Body of pancreas (tissue), 4 donors: ENCODE measurements at regions not wholly inside any gene's neighbourhood (a gene's known extent, or its start where the extent isn't known, plus 50 kb on each side); places are given as distances from the start of the nearest gene placed in this dataset.

Experiments used
- ATAC-seq: fragments of 150-250 bp; one replicate; pipeline ENCODE4 v1.9.1; 2016
- DNase-seq, 4 donors: peaks; one replicate each; pipeline ENCODE4 v3.0.0-alpha.2; 2019
- H3K27ac ChIP-seq, 4 donors: fragments of 200-600 bp; sonication (generic); 1 replicate in 3 of 4; 2 replicates in 1 of 4; pipeline versions ENCODE4 v1.5.1 to v1.6.1; 2016 to 2019; ENCODE audit warnings: mild to moderate bottlenecking in 1 of 4, mixed read lengths in 1 of 4, moderate library complexity in 1 of 4
- H3K27me3 ChIP-seq, 2 donors: fragments of 200-600 bp; sonication (generic); one replicate each; pipeline ENCODE4 v1.6.0; 2016; ENCODE audit warnings: mild to moderate bottlenecking in 1 of 2
- H3K36me3 ChIP-seq, 2 donors: fragments of 200-600 bp; sonication (generic); replicated peaks in 1 of 2; 2 replicates each; pipeline ENCODE4 v1.5.1; 2016; ENCODE audit warnings: low read depth in 2 of 2; ENCODE audit not compliant: insufficient read depth in 1 of 2
- H3K4me1 ChIP-seq: fragments of 200-600 bp; sonication (generic); one replicate; pipeline ENCODE4 v1.6.0; 2016
- H3K4me3 ChIP-seq, 2 donors: fragments of 200-600 bp; sonication (generic); 1 replicate in 1 of 2; 2 replicates in 1 of 2; pipeline ENCODE4 v1.5.1; 2016 to 2019
- H3K9me3 ChIP-seq, 3 donors: fragments of 200-600 bp; sonication (generic); 1 replicate in 2 of 3; 2 replicates in 1 of 3; pipeline ENCODE4 v1.5.1; 2016
- CTCF ChIP-seq, 7 experiments: fragments of 450-650 bp in 4 of 7; fragments of 200-600 bp in 3 of 7; sonication (generic) in 3 of 7; IDR thresholded peaks; one replicate each; pipeline ENCODE4 v1.5.1; 2016 to 2019; ENCODE audit warnings: antibody characterized with exemption in 7 of 7
- POLR2A ChIP-seq, 3 donors: fragments of 450-650 bp; IDR thresholded peaks; one replicate each; pipeline ENCODE4 v1.6.1; 2016; ENCODE audit warnings: antibody characterized with exemption in 3 of 3, mild to moderate bottlenecking in 2 of 3
- WGBS, 2 donors: methylation state at CpG; one replicate each; pipeline ENCODE4 v1.1.5; 2017; 5-methylcytosine and 5-hydroxymethylcytosine counted together
- intact Hi-C: fragments of 100-400 bp; cut with DNase I; formaldehyde crosslinking; loops from one replicate; pipeline ENCODE4 v1.15.1; 2023

DNA sequence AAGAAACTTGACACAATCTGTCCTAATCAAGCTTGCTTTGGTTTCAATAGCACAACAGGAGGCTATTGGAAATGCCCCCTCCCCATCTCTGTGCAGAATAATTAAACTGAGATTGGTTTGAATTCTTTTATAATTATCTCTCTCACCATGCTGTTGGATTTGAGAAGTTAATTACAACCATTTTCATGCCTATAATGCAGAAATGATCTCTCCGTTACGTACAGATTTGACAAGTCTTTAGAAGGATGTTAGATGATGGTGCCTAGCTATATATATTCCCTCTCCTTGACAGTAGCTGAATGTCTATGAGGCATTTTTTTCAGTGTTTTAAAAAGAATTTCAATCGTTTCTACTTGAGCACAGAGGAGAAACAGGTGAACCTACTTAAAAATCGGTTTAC, 488.4 kb upstream of the TECRL start:
- TF ChIP-seq POLR2A (IDR thresholded peaks at IDR 0.05) (no peak), CTCF (IDR thresholded peaks at IDR 0.05) (no peak)
- Histone ChIP-seq H3K4me1 (peaks cover 2% of the 10 kb centered on the region), H3K9me3 (no peaks in the 10 kb centered on the region), H3K27me3 (no peaks in the 10 kb centered on the region), H3K27ac (no peak overlapping the region), H3K36me3 (no peaks in the 10 kb centered on the region), H3K4me3 (no peak overlapping the region)
- DNase-seq: no peak
- intact Hi-C loops: no loop called here
- 58% methylated on average over 4 of the region's 4 CpGs for WGBS, 2 donors
- ATAC-seq: no peak

DNA sequence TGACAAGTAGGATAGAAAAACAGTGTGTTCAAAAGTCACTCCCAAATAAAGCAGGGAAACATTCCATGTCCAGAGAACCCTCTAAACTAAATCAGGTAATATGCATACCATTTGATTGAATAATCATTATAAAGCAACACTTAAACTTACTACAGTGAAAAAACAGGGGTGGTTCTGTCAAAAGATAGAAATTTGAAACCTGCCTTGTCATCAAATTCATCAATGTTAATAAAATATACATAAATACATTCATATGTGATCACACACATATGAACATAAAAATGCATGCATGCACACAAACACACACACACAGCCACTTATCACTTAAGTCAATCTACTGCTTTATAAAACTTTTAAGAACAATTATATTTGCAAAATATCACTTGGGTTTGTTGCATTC, 485.8 kb upstream of the TECRL start:
- Histone ChIP-seq H3K27me3 (no peaks in the 10 kb centered on the region), H3K36me3 (no peaks in the 10 kb centered on the region), H3K27ac (no peak overlapping the region), H3K4me1 (peaks cover 2% of the 10 kb centered on the region), H3K9me3 (no peaks in the 10 kb centered on the region), H3K4me3 (no peak overlapping the region)
- DNase-seq (no peak), ATAC-seq (no peak)
- TF ChIP-seq CTCF (IDR thresholded peaks at IDR 0.05): no peak
- intact Hi-C loops: no loop called here

GRCh38 chr4:64893205-64893604, 484.0 kb upstream of the TECRL start:
- DNase-seq (no peak), ATAC-seq (no peak)
- no peaks in the 10 kb centered on the region for H3K27me3 ChIP-seq
- intact Hi-C loops: no loop called here
- TF ChIP-seq POLR2A (IDR thresholded peaks at IDR 0.05): no peak
- no peak for TF ChIP-seq CTCF (IDR thresholded peaks at IDR 0.05)
- H3K36me3 ChIP-seq: no peaks in the 10 kb centered on the region
- no peak overlapping the region for H3K27ac ChIP-seq
- 7 to 12% methylated on average over 5 of the region's 5 CpGs for WGBS, 2 donors
- no peaks in the 10 kb centered on the region for H3K9me3 ChIP-seq
- peaks cover 2% of the 10 kb centered on the region for H3K4me1 ChIP-seq
- no peak overlapping the region for H3K4me3 ChIP-seq

DNA sequence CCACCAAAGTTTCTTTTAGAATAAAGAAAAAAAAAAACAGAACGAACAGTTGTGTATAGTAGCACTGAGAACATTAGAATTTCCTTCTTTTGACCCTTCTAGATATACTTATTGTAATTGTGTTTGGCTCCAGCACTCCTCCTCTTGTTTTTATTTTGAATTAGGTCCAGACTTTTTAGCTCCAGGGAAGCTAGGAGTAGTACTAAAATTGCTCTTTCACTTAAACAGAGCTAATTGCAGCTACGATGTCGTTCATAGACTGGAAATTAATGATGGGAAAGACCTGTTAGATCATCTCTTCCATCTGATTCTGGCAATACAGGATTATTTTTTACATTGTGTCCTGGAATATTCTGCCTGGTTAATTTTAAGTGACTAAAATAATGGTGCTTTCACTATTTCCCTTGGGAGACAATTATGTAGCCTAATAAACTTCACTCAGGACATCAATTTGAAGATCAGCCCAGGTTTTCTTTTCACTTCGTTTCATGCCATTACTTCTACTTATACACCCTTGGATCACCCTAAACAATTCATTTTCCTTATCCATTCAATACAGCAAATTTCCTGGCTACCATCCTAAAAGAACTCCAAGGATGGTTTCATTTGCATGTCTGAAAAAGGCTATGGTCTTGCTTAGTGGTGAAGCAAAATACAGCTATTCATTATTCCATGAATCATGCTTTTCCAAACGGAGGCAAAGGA, 480.8 kb upstream of the TECRL start:
- no peak for TF ChIP-seq POLR2A (IDR thresholded peaks at IDR 0.05)
- TF ChIP-seq CTCF (IDR thresholded peaks at IDR 0.05): no peak
- Histone ChIP-seq H3K36me3 (no peaks in the 10 kb centered on the region), H3K4me3 (no peak overlapping the region), H3K27ac (no peak overlapping the region), H3K27me3 (no peaks in the 10 kb centered on the region), H3K9me3 (no peaks in the 10 kb centered on the region), H3K4me1 (peaks cover 2% of the 10 kb centered on the region)
- intact Hi-C loops: no loop called here
- WGBS, 2 donors: 27 to 30% methylated on average over 5 of the region's 5 CpGs
- ATAC-seq: no peak
- DNase-seq: no peak

- DNase-seq: no peak
- Histone ChIP-seq H3K9me3 (no peaks in the 10 kb centered on the region), H3K27me3 (no peaks in the 10 kb centered on the region), H3K4me1 (no peaks in the 10 kb centered on the region), H3K36me3 (no peaks in the 10 kb centered on the region), H3K27ac (no peak overlapping the region), H3K4me3 (no peak overlapping the region)
- TF ChIP-seq POLR2A (IDR thresholded peaks at IDR 0.05) (no peak), CTCF (IDR thresholded peaks at IDR 0.05) (no peak)
- WGBS, 2 donors: 67 to 72% methylated on average over 5 of the region's 5 CpGs
- ATAC-seq: no peak
- intact Hi-C loops: no loop called here
Measured at GRCh38 chr4:64883087-64883807, 474.0 kb upstream of the TECRL start.
